ENCODE measurements at regions not wholly inside any gene's neighbourhood (a gene's known extent, or its start where the extent isn't known, plus 50 kb on each side); places are given as distances from the start of the nearest gene placed in this dataset.
"Not testable (repeated sequence)": the region's sequence is repeated elsewhere in the genome, so short reads cannot be mapped to it uniquely, and the experiment has no call there.

- no peak for DNase-seq (ENCODE audit: low spot score)
These were observed 990.7 kb downstream of the CCSER2 start for GRCh38 chr10:85318809-85319807.

- DNase-seq (ENCODE audit: low spot score) = no peak
These were observed 991.4 kb downstream of the CCSER2 start for GRCh38 chr10:85319826-85320225.

DNA sequence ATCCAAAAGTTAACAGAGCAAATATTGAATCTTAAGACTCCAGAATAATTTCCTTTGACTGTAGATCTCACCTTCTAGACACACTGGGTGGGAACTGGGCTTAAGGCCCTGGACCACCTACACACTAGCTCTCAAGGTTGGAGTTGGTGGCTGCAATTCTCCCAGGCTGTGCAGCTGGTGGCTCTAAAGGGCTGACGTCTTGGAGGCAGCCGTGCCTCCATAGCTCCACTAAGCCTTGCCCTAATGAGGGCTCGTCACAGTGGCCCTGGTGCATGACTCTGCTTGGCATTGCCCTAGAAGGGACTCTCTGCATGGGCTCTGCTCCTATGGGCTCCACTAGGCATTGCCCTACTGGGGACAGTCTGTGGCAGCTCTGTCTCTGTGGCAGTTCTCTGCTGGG lies 1005.2 kb downstream of the CCSER2 start:
- no peak for DNase-seq (ENCODE audit: low spot score)

DNA sequence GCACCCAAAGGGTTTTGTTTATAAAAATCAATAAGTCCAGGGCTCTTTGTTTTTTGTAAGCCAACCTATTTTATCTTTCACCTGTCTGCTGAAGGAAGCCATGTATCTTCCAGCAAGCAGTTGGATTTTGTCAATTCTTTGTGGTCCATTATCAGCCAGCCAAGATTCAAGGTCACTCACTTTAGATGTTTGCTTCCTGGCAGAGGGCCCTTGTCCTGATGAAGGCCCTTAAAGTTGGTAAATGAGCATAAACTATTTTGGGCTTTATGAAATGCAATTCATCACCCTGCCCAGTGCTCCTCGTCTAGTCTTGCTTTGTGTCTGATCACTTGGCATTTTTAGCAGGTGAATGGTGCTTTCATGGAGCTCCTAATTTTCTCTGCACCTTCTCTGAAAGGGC lies 1004.2 kb downstream of the GRID1 start:
- no peak for DNase-seq (ENCODE audit: low spot score)

DNA sequence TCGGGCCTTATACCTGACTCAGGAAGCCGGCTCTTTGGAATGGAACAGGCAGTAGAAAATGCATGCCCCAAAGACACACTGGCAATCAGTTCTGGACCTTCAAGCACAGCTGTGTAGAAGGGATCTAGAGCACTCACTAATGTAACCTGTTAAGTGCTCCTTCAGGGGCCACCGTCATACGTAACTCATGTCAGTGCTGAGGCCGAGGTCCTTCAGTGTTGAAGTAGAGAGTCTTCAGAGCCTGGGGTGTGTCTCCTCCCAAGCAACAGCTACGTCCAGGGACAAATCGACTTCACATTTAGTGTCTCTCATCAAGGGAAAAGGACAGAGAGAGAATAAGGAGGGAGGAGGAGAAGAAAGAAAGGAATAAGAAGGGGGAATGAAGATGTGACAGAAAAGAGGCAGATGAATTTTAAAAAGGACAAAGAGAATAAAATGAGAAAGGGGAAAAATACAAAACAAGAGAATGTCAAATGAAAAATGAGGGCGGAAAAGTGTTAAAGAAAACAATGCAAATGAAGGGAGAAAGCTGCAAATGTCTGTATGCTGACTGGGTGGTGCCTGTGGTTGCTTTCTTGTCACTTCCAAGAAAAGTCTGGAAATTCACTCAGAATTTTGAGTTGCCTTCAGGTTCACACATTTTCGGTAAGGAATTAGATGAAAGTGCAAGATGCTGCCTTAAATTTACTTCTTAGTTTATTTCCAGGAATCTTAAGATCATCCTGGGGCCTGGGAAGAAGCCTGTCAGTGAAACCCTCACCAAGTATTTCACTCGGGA lies 989.4 kb downstream of the GRID1 start:
- no peak for DNase-seq (ENCODE audit: low spot score)

DNA sequence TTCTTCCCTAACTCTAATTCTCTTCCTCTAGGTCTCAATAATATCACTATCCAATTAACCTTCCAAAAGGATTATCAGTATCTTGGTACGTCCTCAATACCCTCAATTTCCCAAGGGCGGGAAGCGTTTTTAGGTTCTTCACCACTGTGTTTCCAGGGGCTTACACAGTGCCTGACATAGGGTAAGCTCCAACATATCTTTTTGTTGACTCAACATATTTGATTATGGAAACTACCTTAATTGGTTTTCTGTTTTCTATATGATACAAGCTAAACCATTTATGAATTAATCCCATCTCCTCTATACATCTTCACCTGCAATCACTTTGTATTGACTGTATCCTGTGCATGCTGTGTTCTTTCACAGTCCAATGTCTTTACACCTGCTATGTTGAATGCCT lies 987.3 kb downstream of the GRID1 start:
- no peak for DNase-seq (ENCODE audit: low spot score)

DNA sequence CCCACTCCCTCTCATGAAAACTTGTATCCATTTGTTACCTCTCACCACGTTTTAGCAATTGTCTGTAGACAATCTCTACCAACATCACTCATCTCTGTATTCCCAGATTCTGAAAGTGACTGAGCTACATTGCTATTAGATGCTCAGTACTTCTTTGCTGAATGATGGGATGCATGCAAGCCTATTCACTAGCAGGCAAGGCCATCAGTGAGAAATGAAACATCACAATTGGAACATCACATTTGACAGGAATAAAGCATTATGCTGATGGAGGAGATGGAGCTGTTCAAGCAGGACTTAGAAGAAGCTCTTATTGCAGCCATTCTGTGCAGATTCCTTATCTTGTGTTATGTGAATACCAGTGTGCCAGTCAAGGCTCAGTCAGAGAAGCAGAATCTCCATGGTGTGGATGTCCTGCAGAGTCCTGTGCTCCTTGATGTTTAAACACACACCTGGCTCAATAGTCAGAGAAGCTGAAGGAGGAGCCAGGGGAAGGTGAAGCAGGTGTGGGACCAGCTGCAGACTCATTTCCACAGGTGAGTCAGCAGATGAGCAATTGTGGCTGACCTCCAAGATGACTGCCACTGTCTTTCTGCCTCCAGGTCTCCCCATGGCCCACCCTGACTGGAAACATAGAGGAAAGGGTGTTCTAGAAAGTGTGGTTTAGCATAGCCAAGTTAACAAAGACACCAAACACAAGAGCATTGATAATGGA lies 965.5 kb downstream of the GRID1 start:
- no peak for DNase-seq (ENCODE audit: low spot score)

DNA sequence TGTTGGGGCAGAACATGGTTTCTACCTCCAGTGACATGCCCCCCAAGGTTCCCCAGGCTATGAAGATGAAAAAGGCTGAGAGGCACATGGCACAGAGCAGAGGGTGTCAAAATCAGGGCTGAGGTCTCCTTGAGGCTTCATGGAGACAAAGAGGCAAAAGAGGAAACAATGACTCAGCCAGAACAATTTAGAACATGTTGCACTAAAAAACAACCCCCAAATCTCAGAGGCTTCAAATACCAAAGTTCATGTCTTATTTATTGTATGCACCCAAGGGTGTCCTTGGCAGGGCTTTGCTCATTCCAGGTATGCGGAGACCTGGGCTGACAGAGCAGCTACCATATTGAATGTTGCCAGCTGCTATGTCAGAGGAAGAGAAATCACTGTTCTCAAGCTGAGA lies 964.1 kb downstream of the GRID1 start:
- no peak for DNase-seq (ENCODE audit: low spot score)

GRCh38 chr10:85407088-85407487 lies 959.5 kb downstream of the GRID1 start:
- DNase-seq (ENCODE audit: low spot score) = no peak

- DNase-seq (ENCODE audit: low spot score) = no peak
These were observed 958.2 kb downstream of the GRID1 start for GRCh38 chr10:85408388-85408787.

- not testable (repeated sequence) for DNase-seq (ENCODE audit: low spot score)
These were observed 956.0 kb downstream of the GRID1 start for GRCh38 chr10:85410586-85410985.

- no peak for DNase-seq (ENCODE audit: low spot score)
These were observed 953.0 kb downstream of the GRID1 start for GRCh38 chr10:85413570-85413969.

GRCh38 chr10:85420501-85421191 lies 945.9 kb downstream of the GRID1 start:
- no peak for DNase-seq (ENCODE audit: low spot score)

GRCh38 chr10:85421421-85421820 lies 945.2 kb downstream of the GRID1 start:
- DNase-seq (ENCODE audit: low spot score) = no peak

- DNase-seq (ENCODE audit: low spot score) = no peak
These were observed 937.5 kb downstream of the GRID1 start for GRCh38 chr10:85429126-85429525.

GRCh38 chr10:85430991-85431390 lies 935.6 kb downstream of the GRID1 start:
- DNase-seq (ENCODE audit: low spot score) = no peak

- no peak for DNase-seq (ENCODE audit: low spot score)
These were observed 933.3 kb downstream of the GRID1 start for GRCh38 chr10:85433248-85433647.

DNA sequence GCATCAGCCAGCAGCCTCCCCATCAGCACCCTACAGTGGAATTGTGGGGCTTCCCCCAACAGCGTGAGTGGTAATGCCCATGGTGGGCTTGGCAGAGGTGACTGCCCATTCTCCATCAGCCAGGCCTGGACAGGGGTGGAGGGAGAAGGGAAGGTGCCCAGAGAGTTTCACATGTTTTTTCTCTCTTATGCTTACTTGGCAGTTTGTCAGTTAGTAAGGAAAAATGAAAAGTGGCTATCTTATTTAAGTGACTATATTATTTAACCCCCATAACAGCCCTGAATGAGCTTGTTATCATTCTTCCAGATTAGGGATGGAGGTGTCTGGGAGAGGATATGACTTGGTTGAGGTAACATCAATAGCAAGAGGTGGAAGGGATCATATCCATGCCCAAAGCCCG lies 921.7 kb downstream of the GRID1 start:
- DNase-seq (ENCODE audit: low spot score) = no peak

DNA sequence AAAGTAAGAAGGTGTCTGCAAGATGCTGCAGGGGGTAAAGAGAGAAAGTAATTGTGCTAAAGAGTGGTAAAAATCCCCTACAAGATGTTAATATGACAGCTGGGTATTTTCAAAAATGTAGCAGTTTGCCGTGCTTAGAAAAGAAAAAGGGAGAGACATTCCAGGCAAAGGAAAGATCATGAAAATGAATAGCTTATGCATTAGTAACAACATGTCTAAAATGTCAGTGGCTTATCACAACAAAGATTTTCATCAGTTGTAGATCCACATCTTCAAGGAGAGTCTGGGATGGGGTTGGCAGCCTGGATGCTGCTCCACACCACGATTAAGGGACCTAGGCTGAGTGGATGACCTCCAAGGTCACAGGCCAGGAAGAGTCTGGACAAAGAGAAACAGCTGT lies 920.9 kb downstream of the GRID1 start:
- DNase-seq (ENCODE audit: low spot score) = no peak

GRCh38 chr10:85446827-85447226 lies 919.8 kb downstream of the GRID1 start:
- DNase-seq (ENCODE audit: low spot score) = no peak

DNA sequence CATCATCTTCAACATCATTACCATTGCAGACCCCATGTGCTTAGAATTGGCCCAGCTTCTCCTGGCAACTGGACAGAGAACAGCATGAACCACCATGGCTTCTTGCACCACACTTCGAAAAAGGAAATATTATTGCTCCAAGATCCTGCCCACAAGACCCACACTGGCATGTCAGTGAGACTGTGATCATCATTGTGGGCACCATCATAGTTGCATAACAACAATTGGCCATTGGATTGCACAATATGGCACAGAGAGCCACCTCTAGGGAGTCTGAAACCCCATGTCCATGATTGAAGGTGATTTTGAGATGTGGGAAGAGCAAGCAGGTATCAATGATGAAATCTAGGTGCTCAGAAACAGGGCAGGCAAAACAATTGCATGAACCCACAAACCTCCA lies 918.9 kb downstream of the GRID1 start:
- no peak for DNase-seq (ENCODE audit: low spot score)

GRCh38 chr10:85448716-85449115 lies 917.9 kb downstream of the GRID1 start:
- DNase-seq (ENCODE audit: low spot score) = no peak
